ENCODE measurements at regions not wholly inside any gene's neighbourhood (a gene's known extent, or its start where the extent isn't known, plus 50 kb on each side); places are given as distances from the start of the nearest gene placed in this dataset.

- Histone ChIP-seq H3K9me2 (replicated peaks; ENCODE audit: low read depth, low read length) (no peaks in the 10 kb centered on the region), H3K9me3 (ENCODE audit: insufficient read depth, low read depth, low read length) (no peaks in the 10 kb centered on the region), H3K4me3 (ENCODE audit: low read length, poor library complexity, severe bottlenecking) (no peak overlapping the region), H3K36me3 (ENCODE audit: insufficient read depth, low read length) (no peaks in the 10 kb centered on the region), H3F3A (ENCODE audit: low read depth) (no peaks in the 10 kb centered on the region), H3K4me1 (ENCODE audit: insufficient read depth, low read length, poor library complexity, severe bottlenecking) (no peaks in the 10 kb centered on the region), H3K4me2 (ENCODE audit: low read depth, low read length, poor library complexity, severe bottlenecking) (no peak overlapping the region), H3K9ac (ENCODE audit: low read depth, low read length, poor library complexity, severe bottlenecking) (no peak overlapping the region), H3K27me3 (ENCODE audit: insufficient read depth, low read length, poor library complexity, severe bottlenecking) (no peaks in the 10 kb centered on the region), H4K20me1 (ENCODE audit: insufficient read depth, low read length, poor library complexity, severe bottlenecking) (no peaks in the 10 kb centered on the region), H2AFZ (ENCODE audit: low read length) (no peak overlapping the region), H3K79me2 (ENCODE audit: insufficient read depth, low read length) (no peaks in the 10 kb centered on the region)
- TF ChIP-seq, protein P1, sequence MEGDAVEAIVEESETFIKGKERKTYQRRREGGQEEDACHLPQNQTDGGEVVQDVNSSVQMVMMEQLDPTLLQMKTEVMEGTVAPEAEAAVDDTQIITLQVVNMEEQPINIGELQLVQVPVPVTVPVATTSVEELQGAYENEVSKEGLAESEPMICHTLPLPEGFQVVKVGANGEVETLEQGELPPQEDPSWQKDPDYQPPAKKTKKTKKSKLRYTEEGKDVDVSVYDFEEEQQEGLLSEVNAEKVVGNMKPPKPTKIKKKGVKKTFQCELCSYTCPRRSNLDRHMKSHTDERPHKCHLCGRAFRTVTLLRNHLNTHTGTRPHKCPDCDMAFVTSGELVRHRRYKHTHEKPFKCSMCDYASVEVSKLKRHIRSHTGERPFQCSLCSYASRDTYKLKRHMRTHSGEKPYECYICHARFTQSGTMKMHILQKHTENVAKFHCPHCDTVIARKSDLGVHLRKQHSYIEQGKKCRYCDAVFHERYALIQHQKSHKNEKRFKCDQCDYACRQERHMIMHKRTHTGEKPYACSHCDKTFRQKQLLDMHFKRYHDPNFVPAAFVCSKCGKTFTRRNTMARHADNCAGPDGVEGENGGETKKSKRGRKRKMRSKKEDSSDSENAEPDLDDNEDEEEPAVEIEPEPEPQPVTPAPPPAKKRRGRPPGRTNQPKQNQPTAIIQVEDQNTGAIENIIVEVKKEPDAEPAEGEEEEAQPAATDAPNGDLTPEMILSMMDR (conservative IDR thresholded peaks at IDR 0.05; ENCODE audit: low read length): no peak
- no peak for TF ChIP-seq EZH2phosphoT487 (IDR thresholded peaks at IDR 0.05; ENCODE audit: borderline replicate concordance)
Measured at GRCh38 chr19:13646758-13647157, 117.6 kb upstream of the MRI1 start.

DNA sequence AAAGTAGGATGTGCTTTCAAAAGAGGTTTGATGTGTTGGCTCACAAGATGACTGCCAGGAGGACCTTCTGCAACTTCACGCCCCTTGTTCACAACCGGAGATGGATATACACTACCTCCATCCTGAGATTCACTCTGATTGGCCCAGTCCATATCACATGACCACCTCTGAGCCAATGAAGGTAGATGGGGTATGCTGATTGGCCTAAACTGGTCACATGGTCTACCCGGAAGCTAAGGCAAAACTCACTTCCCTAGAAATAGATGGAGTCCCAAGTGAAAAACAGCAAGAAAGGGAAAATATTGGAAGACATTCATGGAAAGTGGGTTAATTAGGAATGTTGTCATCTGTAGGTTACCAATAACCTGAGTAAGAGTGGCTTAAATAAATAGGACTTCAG, 119.7 kb upstream of the MRI1 start:
- no peaks in the 10 kb centered on the region for H3K4me1 ChIP-seq (ENCODE audit: insufficient read depth, low read length, poor library complexity, severe bottlenecking)
- TF ChIP-seq EZH2phosphoT487 (IDR thresholded peaks at IDR 0.05; ENCODE audit: borderline replicate concordance): no peak
- TF ChIP-seq, protein P1 (conservative IDR thresholded peaks at IDR 0.05; ENCODE audit: low read length): no peak
- no peaks in the 10 kb centered on the region for H4K20me1 ChIP-seq (ENCODE audit: insufficient read depth, low read length, poor library complexity, severe bottlenecking)
- no peak overlapping the region for H3K9ac ChIP-seq (ENCODE audit: low read depth, low read length, poor library complexity, severe bottlenecking)
- no peak overlapping the region for H3K4me3 ChIP-seq (ENCODE audit: low read length, poor library complexity, severe bottlenecking)
- H3K79me2 ChIP-seq (ENCODE audit: insufficient read depth, low read length): no peaks in the 10 kb centered on the region
- no peaks in the 10 kb centered on the region for H3K9me2 ChIP-seq (replicated peaks; ENCODE audit: low read depth, low read length)
- H3K36me3 ChIP-seq (ENCODE audit: insufficient read depth, low read length): no peaks in the 10 kb centered on the region
- H3K4me2 ChIP-seq (ENCODE audit: low read depth, low read length, poor library complexity, severe bottlenecking): no peak overlapping the region
- H3F3A ChIP-seq (ENCODE audit: low read depth): no peaks in the 10 kb centered on the region
- no peaks in the 10 kb centered on the region for H3K27me3 ChIP-seq (ENCODE audit: insufficient read depth, low read length, poor library complexity, severe bottlenecking)
- H3K9me3 ChIP-seq (ENCODE audit: insufficient read depth, low read depth, low read length): no peaks in the 10 kb centered on the region
- no peak overlapping the region for H2AFZ ChIP-seq (ENCODE audit: low read length)

DNA sequence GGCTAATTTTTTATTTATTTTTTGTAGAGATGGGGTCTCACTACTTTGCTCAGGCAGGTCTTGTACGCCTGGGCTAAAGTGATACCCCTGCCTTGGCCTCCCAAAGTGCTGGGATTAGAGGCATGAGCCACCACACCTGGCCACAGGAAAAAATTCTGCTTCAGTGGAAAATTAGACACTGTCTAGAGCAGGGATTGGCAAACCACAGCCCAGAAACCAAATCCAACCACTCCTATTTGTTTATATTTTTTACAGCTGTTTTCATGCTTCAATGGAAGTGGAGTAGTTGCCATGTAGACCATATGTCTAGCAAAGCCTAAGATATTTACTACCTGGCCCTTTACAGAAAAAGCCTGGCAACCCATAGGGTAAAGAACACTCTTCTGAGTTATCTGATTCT, 123.7 kb upstream of the MRI1 start:
- TF ChIP-seq, protein P1 (conservative IDR thresholded peaks at IDR 0.05; ENCODE audit: low read length): no peak
- no peak for TF ChIP-seq EZH2phosphoT487 (IDR thresholded peaks at IDR 0.05; ENCODE audit: borderline replicate concordance)
- H2AFZ ChIP-seq (ENCODE audit: low read length): no peak overlapping the region
- H3K9me2 ChIP-seq (replicated peaks; ENCODE audit: low read depth, low read length): no peaks in the 10 kb centered on the region
- no peaks in the 10 kb centered on the region for H3F3A ChIP-seq (ENCODE audit: low read depth)
- no peaks in the 10 kb centered on the region for H3K4me1 ChIP-seq (ENCODE audit: insufficient read depth, low read length, poor library complexity, severe bottlenecking)
- no peaks in the 10 kb centered on the region for H3K79me2 ChIP-seq (ENCODE audit: insufficient read depth, low read length)
- H4K20me1 ChIP-seq (ENCODE audit: insufficient read depth, low read length, poor library complexity, severe bottlenecking): no peaks in the 10 kb centered on the region
- no peaks in the 10 kb centered on the region for H3K27me3 ChIP-seq (ENCODE audit: insufficient read depth, low read length, poor library complexity, severe bottlenecking)
- H3K9me3 ChIP-seq (ENCODE audit: insufficient read depth, low read depth, low read length): no peaks in the 10 kb centered on the region
- H3K4me3 ChIP-seq (ENCODE audit: low read length, poor library complexity, severe bottlenecking): no peak overlapping the region
- H3K4me2 ChIP-seq (ENCODE audit: low read depth, low read length, poor library complexity, severe bottlenecking): no peak overlapping the region
- H3K9ac ChIP-seq (ENCODE audit: low read depth, low read length, poor library complexity, severe bottlenecking): no peak overlapping the region
- H3K36me3 ChIP-seq (ENCODE audit: insufficient read depth, low read length): no peaks in the 10 kb centered on the region
